Prostate gland (tissue), 2 donors: ENCODE measurements at regions not wholly inside any gene's neighbourhood (a gene's known extent, or its start where the extent isn't known, plus 50 kb on each side); places are given as distances from the start of the nearest gene placed in this dataset.

Experiments used
- DNase-seq: peaks from one replicate; pipeline ENCODE4 v3.0.0-alpha.2; 2019; ENCODE audit warnings: low spot score
- H3K27ac ChIP-seq, 2 donors: fragments of 200-600 bp; sonication (generic); 2 replicates each; pipeline ENCODE4 v1.5.1; 2017 to 2019
- H3K27me3 ChIP-seq: fragments of 200-600 bp; sonication (generic); replicated peaks from 2 replicates; pipeline ENCODE4 v1.5.1; 2019; ENCODE audit not compliant: insufficient read depth
- H3K36me3 ChIP-seq, 2 donors: fragments of 200-600 bp; sonication (generic); 1 replicate in 1 of 2; 2 replicates in 1 of 2; pipeline versions ENCODE4 v1.5.1 to v1.8.1; 2017 to 2019
- H3K4me1 ChIP-seq: fragments of 200-600 bp; sonication (generic); replicated peaks from 2 replicates; pipeline ENCODE4 v1.5.1; 2019
- H3K4me3 ChIP-seq, 2 donors: fragments of 200-600 bp; sonication (generic); 2 replicates each; pipeline ENCODE4 v1.5.1; 2017 to 2019
- H3K9me3 ChIP-seq: fragments of 200-600 bp; sonication (generic); 2 replicates; pipeline ENCODE4 v1.5.1; 2017
- CTCF ChIP-seq, 4 experiments: fragments of 200-600 bp in 2 of 4; fragments of 450-650 bp in 2 of 4; sonication (generic) in 2 of 4; IDR thresholded peaks; 1 replicate in 3 of 4; 2 replicates in 1 of 4; pipeline ENCODE4 v1.5.1; 2016 to 2019; ENCODE audit warnings: antibody characterized with exemption in 4 of 4, mild to moderate bottlenecking in 2 of 4, moderate library complexity in 2 of 4
- POLR2A ChIP-seq: fragments of 450-650 bp; IDR thresholded peaks from one replicate; pipeline ENCODE4 v1.6.1; 2016; ENCODE audit warnings: antibody characterized with exemption, mild to moderate bottlenecking
- POLR2AphosphoS5 ChIP-seq: sonication (generic); formaldehyde crosslinking; IDR thresholded peaks from one replicate; pipeline ENCODE4 v1.6.1; 2017; ENCODE audit warnings: antibody characterized with exemption
- WGBS: methylation state at CpG from one replicate; pipeline ENCODE4 v1.1.5; 2018; 5-methylcytosine and 5-hydroxymethylcytosine counted together
- intact Hi-C: fragments of 100-400 bp; cut with DNase I; formaldehyde crosslinking; loops from one replicate; pipeline ENCODE4 v1.14.2; 2022

DNA sequence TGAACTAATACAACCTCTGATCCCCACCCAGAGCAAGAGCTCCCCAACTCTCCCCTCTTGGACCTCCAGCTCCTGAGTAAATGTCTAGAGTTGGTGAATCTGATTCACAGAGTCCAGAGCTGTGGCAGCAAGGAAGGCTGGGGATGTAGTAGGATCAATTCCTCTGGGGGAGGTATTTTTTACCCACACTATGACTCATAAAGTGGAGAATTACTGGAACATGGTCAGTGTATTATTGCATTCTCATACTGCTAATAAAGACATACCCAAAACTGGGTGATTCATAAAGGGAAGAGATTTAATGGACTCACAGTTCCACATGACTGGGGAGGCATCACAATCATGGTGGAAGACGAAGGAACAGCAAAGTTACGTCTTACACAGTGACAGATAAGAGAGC, 496.7 kb downstream of the EFNB2 start:
- 96% methylated on average over 2 of the region's 2 CpGs for WGBS
- Histone ChIP-seq H3K36me3 (no peaks in the 10 kb centered on the region), H3K27ac (no peak overlapping the region), H3K4me3 (no peak overlapping the region), H3K9me3 (no peaks in the 10 kb centered on the region), H3K27me3 (no peaks in the 10 kb centered on the region), H3K4me1 (no peaks in the 10 kb centered on the region)
- DNase-seq, result no peak
- intact Hi-C loops, result no loop called here
- TF ChIP-seq POLR2AphosphoS5, result no peak
- no peak for TF ChIP-seq POLR2A
- no peak for TF ChIP-seq CTCF (IDR thresholded peaks at IDR 0.05)

DNA sequence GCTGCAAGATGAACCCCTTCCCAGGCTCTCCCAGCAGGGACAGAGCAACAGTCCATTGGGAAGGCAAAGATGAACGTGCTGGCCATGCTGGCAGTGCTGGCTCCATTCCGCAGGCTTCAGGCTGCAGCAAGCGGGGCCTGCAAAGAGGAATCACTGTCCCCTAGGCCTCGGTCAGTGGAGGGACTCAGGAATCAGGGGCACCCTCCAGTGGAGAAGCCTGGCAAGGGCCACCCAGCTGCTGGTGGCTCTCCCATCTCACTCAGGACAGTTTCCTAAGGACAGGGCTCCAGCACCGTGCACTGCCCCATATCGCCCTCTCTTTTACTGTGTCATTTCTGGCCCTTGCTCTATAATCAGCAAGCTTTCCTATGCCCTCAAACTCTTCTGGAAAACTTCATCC, 498.6 kb downstream of the EFNB2 start:
- Histone ChIP-seq H3K36me3 (no peaks in the 10 kb centered on the region), H3K4me1 (no peaks in the 10 kb centered on the region), H3K4me3 (no peak overlapping the region), H3K27me3 (no peaks in the 10 kb centered on the region), H3K27ac (no peak overlapping the region), H3K9me3 (no peaks in the 10 kb centered on the region)
- 84% methylated on average over 5 of the region's 6 CpGs for WGBS
- no peak for TF ChIP-seq CTCF (IDR thresholded peaks at IDR 0.05)
- TF ChIP-seq POLR2AphosphoS5, result no peak
- no peak for TF ChIP-seq POLR2A
- intact Hi-C loops, result no loop called here
- DNase-seq, result no peak

- no peaks in the 10 kb centered on the region for H3K36me3 ChIP-seq
- H3K27ac ChIP-seq, result no peak overlapping the region
- WGBS, result 54% methylated on average over 6 of the region's 6 CpGs
- H3K4me3 ChIP-seq, result no peak overlapping the region
- intact Hi-C loops, result no loop called here
- TF ChIP-seq POLR2A (no peak), POLR2AphosphoS5 (no peak), CTCF (IDR thresholded peaks at IDR 0.05) (no peak)
- no peak for DNase-seq
- no peaks in the 10 kb centered on the region for H3K27me3 ChIP-seq
- H3K9me3 ChIP-seq, result no peaks in the 10 kb centered on the region
- H3K4me1 ChIP-seq, result no peaks in the 10 kb centered on the region
These were observed 501.3 kb downstream of the EFNB2 start for GRCh38 chr13:106034201-106034600.

- Histone ChIP-seq H3K4me1 (no peaks in the 10 kb centered on the region), H3K27me3 (no peaks in the 10 kb centered on the region), H3K4me3 (no peak overlapping the region), H3K27ac (no peak overlapping the region), H3K9me3 (no peaks in the 10 kb centered on the region), H3K36me3 (no peaks in the 10 kb centered on the region)
- TF ChIP-seq POLR2A (no peak), POLR2AphosphoS5 (no peak), CTCF (IDR thresholded peaks at IDR 0.05) (no peak)
- no peak for DNase-seq
- intact Hi-C loops, result no loop called here
- WGBS, result 49% methylated on average over 2 of the region's 2 CpGs
These were observed 501.8 kb downstream of the EFNB2 start for GRCh38 chr13:106033659-106034058.

GRCh38 chr13:106032441-106032840, 503.0 kb downstream of the EFNB2 start:
- 92% methylated on average over 2 of the region's 2 CpGs for WGBS
- no peak for TF ChIP-seq POLR2AphosphoS5
- no peak for TF ChIP-seq CTCF (IDR thresholded peaks at IDR 0.05)
- Histone ChIP-seq H3K4me1 (no peaks in the 10 kb centered on the region), H3K9me3 (no peaks in the 10 kb centered on the region), H3K27me3 (no peaks in the 10 kb centered on the region), H3K36me3 (no peaks in the 10 kb centered on the region), H3K27ac (no peak overlapping the region), H3K4me3 (no peak overlapping the region)
- intact Hi-C loops, result no loop called here
- DNase-seq, result no peak
